GM10266 (cell line): ENCODE measurements at regions not wholly inside any gene's neighbourhood (a gene's known extent, or its start where the extent isn't known, plus 50 kb on each side); places are given as distances from the start of the nearest gene placed in this dataset.

Source experiments
- DNase-seq: peaks from one replicate; pipeline ENCODE4 v3.0.0; 2012; ENCODE audit errors: extremely low spot score
- CTCF ChIP-seq: IDR thresholded peaks from 2 replicates; pipeline ENCODE4 v1.5.1; 2012; ENCODE audit warnings: mild to moderate bottlenecking, low read depth; ENCODE audit not compliant: control insufficient read depth, insufficient read depth; ENCODE audit errors: missing control alignments

- TF ChIP-seq CTCF = no peak
- no peak for DNase-seq
Observed at GRCh38 chr11:28759311-28759710, 651.1 kb downstream of the METTL15 start.

- TF ChIP-seq CTCF = no peak
- no peak for DNase-seq
Observed at GRCh38 chr11:28757725-28758515, 649.7 kb downstream of the METTL15 start.

- no peak for TF ChIP-seq CTCF
- DNase-seq = no peak
Observed at GRCh38 chr11:28756977-28757376, 648.8 kb downstream of the METTL15 start.

- DNase-seq = no peak
- TF ChIP-seq CTCF = no peak
Observed at GRCh38 chr11:28743061-28743550, 634.9 kb downstream of the METTL15 start.

- no peak for DNase-seq
- TF ChIP-seq CTCF = no peak
Observed at GRCh38 chr11:28739489-28740280, 631.5 kb downstream of the METTL15 start.

GRCh38 chr11:28738549-28738948 is 630.4 kb downstream of the METTL15 start:
- no peak for TF ChIP-seq CTCF
- no peak for DNase-seq

- no peak for TF ChIP-seq CTCF
- DNase-seq = no peak
Observed at GRCh38 chr11:28736256-28736655, 628.1 kb downstream of the METTL15 start.
